ENCODE measurements at regions not wholly inside any gene's neighbourhood (a gene's known extent, or its start where the extent isn't known, plus 50 kb on each side); places are given as distances from the start of the nearest gene placed in this dataset.

GRCh38 chr6:134739299-134740026 lies 210.4 kb downstream of the ALDH8A1 start:
- DNase-seq (ENCODE audit: low read depth): no peak

GRCh38 chr6:134738211-134738885 lies 211.6 kb downstream of the ALDH8A1 start:
- no peak for DNase-seq (ENCODE audit: low read depth)

GRCh38 chr6:134735461-134735860 lies 214.4 kb downstream of the ALDH8A1 start:
- no peak for DNase-seq (ENCODE audit: low read depth)

- no peak for DNase-seq (ENCODE audit: low read depth)
Observed at GRCh38 chr6:134734312-134734869, 215.5 kb downstream of the ALDH8A1 start.

DNA sequence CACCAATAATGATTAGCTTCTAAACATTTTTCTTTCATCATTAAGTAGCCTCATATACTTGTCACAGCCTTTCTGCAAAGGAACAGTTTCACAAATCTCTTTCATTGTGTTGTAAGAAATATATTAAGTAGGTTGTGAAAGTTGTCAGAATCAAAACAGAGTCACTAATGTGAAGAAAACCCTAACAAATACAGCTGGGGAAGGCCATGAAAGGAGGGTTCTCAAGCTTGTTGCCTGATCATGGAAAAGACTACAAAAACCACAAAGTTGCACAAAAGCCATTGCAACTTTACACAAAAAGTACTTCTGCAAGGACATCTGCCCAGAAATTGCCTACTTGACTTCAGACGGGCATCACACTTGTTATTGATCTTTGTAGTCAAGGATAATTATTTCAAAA lies 216.1 kb downstream of the ALDH8A1 start:
- DNase-seq (ENCODE audit: low read depth): no peak

DNA sequence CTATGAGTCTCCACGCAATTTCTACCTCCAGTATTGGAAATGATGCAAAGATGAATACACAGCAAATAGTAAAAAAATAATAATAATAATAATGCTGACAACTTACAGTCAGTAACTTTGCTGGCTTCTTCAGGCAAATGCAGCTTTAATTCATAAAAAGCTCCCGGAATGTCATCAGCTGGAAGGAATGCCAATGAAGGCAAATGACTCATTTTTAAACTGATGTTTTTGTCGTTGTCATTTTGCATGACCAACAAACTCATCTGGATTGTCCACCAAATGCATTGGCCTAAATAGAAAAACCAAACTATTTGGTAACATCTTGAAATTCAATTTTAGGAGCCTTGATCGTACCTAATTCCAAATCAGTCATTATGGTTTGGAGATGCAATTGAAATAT lies 217.1 kb downstream of the ALDH8A1 start:
- DNase-seq (ENCODE audit: low read depth): no peak

DNA sequence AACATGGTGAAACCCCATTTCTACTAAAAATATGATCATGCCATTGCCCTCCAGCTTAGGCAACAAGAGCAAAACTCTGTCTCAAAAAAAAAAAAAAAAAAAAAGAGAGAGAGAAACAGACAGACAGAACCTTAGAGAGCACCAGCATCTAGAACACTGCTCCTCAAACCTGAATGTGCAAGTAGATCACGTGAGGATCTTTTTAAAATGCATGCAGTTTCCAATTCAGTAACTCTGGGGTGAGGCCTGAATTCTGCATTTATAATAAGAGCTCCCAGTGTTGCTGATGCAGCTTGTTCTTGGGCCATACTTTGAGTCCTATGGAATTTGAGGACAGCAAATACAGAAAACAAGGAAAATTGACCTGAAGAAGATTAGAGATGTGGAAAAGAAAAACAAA lies 218.3 kb downstream of the ALDH8A1 start:
- no peak for DNase-seq (ENCODE audit: low read depth)

DNA sequence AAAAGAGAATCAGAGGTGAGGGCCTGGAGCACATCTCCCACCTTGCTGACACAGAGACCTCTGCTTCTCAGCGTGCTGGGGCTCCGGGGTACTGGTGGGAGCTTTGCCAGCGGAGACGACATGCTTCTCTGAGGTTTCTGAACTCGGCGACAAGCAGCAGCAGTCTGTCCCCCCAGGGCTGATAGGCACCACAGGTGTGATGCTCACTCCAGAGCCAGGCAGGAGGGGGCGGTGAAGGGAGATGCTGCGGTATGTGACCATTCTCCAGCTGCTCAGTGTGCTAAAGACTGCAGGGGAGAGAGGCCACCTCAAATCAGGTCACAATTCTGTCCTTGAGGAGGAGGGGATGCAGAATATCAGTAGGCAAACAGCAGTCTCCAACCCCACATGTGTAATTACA lies 219.9 kb downstream of the ALDH8A1 start:
- no peak for DNase-seq (ENCODE audit: low read depth)

- no peak for DNase-seq (ENCODE audit: low read depth)
Observed at GRCh38 chr6:134729561-134729960, 220.3 kb downstream of the ALDH8A1 start.

DNA sequence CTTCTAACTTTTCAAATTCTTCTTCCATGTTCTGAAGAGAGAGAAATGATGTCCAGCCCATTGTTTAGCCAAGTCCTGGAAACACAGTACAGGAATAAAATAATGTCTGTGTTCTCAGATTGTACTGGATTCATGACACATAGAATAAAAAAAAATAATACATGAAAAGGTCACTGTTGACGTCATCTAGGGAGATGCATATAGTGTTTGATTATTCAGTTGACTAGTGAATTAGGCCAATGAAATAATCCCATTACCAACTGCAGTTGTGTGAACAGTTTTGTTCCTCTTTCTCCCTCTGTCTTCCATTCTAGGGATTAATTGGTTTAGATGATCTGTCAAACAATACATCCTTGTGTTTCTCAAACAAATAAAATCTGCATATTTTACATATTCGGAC lies 222.8 kb downstream of the ALDH8A1 start:
- DNase-seq (ENCODE audit: low read depth): no peak

DNA sequence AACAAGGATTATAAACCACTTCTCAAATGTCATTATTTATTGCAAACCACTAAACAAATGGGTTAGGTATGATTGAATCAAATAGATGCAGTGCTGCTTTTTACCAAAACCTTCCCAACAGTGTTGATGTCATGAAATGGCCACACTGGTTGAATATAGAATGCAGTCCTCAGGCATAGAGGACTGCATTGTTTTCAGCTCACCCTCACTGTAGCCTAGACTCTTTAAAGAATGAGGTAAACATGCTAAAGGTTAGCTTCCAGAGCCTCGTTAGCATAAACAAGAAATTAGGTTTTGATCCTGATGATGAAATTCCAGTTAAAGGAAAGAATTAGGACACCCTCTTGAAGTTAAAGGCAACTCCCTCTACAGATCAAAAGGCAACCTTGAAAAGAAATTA lies 224.3 kb downstream of the ALDH8A1 start:
- no peak for DNase-seq (ENCODE audit: low read depth)

GRCh38 chr6:134724771-134725340 lies 225.0 kb downstream of the ALDH8A1 start:
- no peak for DNase-seq (ENCODE audit: low read depth)

DNA sequence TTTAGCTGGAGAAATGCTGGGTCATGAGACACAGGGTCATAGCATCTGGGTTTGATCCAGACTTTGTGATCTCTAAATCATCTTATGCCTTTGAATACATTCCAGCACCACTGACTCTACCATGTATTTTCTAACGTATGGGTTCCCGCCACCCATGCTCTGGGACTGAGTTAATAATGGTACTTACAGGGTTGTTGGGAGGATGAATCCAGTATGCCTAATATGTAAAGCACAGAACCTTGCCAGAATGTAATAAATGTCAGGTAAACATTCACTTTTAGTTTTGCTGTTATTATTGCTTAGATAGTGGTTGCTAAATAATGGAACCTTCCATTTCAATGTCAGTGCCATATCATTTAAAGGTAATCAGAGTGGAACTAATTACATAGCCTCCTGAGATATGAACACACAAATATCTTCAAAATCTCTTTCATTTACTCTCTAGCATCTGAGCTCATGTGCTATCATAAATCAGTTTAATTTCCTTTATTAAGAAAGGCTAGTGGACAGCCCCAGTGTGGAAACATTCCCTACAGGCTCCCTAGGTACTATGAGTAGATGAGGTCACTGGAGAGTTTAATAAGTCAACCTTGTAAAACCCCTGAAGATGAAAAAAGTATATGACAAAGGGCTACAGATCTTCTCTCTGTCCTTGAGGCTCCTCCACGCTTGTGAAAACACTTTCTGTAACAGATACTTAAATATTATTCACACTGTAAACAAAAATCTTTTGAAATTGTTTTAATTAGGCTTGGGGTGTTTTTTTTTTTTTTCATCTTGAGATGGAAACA lies 226.6 kb downstream of the ALDH8A1 start:
- no peak for DNase-seq (ENCODE audit: low read depth)

GRCh38 chr6:134722200-134722870 lies 227.6 kb downstream of the ALDH8A1 start:
- DNase-seq (ENCODE audit: low read depth): no peak

- DNase-seq (ENCODE audit: low read depth): no peak
Observed at GRCh38 chr6:134721060-134721405, 228.9 kb downstream of the ALDH8A1 start.

- DNase-seq (ENCODE audit: low read depth): no peak
Observed at GRCh38 chr6:134720353-134721059, 229.4 kb downstream of the ALDH8A1 start.

DNA sequence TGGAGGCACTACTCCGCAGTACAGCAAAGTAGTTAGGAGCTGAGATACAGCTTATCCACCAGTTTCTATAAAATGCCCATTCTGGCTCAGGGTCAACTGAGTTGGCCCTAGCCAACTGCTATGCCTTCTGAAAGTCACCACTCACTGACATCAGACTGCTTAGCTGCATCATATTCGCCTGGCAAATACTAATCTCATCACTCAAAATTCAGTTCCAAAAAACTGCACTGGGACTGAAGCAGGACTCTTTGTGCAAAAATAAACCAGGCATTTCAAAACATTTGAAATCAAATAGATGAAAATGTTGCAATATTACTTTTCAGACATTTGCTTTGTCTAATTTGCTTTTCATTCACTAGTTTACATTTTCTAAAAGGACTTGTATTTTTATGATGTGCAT lies 230.0 kb downstream of the ALDH8A1 start:
- no peak for DNase-seq (ENCODE audit: low read depth)

DNA sequence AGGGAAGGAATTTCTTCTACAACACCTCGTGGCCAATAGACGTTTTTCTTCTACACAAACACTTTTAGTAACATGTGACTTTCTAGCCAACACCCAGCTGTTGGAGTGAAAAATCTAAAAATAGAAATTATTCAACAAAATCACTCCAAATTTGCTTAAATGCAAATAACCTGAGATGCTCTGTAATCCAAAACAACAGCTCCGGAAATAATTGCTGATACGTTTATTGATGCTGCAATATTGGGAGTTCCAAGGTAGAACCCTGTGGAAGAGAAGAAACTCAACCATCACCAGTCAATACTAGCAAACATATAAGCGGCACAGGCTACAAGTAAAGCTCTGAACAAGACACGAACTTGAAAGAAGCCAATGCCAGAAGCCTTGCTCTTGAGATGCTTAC lies 230.6 kb downstream of the ALDH8A1 start:
- DNase-seq (ENCODE audit: low read depth): no peak

DNA sequence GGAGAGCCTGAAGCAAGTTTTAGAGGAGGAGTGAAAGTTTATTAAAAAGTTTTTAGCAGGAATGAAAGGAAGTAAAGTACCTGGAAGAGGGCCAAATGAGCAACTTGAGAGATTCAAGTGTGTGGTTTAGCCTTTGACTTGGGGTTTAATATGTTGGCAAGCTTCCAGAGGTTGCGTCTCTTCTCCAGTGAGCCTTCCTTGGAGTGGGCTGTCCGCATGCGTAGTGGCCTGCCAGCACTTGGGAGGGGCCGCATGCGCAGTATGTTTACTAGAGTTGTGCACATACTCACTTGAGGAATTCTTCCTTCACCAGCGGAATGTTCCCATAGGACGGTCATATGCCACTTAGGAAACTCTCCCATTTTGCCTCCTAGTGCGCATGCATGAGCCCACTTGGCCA lies 235.2 kb downstream of the ALDH8A1 start:
- no peak for DNase-seq (ENCODE audit: low read depth)

GRCh38 chr6:134714113-134714512 lies 235.8 kb downstream of the ALDH8A1 start:
- DNase-seq (ENCODE audit: low read depth): no peak

DNA sequence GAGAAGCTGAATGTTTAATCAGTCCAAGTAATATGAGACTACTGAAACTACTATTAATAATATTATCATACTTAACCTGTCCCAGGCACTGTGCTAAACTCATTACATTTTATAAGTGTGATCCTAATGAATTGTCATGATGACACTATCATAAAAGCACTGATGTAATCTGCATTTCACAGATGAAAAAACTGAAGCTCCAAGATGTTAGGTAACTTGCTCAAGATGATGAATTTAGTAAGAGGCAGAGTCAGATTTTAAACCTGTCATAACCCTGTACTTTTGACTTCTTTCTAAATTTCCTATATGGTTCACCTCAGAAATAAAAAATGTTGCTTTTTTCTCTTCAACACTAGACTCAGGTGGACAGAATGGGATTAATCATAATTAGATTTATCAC lies 237.6 kb downstream of the ALDH8A1 start:
- DNase-seq (ENCODE audit: low read depth): no peak

All from stimulated activated CD8-positive, alpha-beta memory T cell treated with anti-CD3 and anti-CD28 coated beads, Interleukin-12 subunit alpha, Interleukin-12 subunit beta, amount 100 ng/mL, for 1 hour (primary cell).